ENCODE measurements at regions not wholly inside any gene's neighbourhood (a gene's known extent, or its start where the extent isn't known, plus 50 kb on each side); places are given as distances from the start of the nearest gene placed in this dataset.
"Not testable (repeated sequence)": the region's sequence is repeated elsewhere in the genome, so short reads cannot be mapped to it uniquely, and the experiment has no call there.

DNA sequence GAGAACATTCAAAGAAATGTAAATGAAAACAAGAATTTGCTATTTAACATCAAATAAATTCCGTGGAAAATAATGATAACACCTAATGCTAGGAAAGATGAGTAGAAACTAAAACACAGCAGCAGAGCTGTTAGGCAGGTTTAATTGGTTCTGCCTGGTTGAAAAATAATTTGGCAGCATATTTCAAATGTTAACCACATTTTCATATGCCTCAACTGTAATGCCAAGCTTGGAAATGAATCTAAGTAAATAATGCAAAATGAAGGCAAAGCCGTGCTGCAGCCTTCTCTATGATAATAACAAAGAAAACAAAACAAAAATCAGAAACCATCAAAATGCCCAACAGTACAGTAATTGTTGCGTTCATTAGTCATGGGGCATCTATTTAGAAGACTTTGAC is 79.9 kb upstream of the MSX2 start:
- H3K4me1 ChIP-seq (ENCODE audit: control insufficient read depth, extremely low read depth, insufficient read depth, low read length): no peaks in the 10 kb centered on the region
- H4K20me1 ChIP-seq (ENCODE audit: control insufficient read depth, extremely low read depth, insufficient read depth, low read length): no peaks in the 10 kb centered on the region
- H3K9me3 ChIP-seq (ENCODE audit: control insufficient read depth, insufficient read depth, low read depth, low read length): no peaks in the 10 kb centered on the region
- no peak for DNase-seq (ENCODE audit: low read depth in 2 of 2)
- no peaks in the 10 kb centered on the region for H3K79me2 ChIP-seq (ENCODE audit: control insufficient read depth, insufficient read depth, low read length)
- TF ChIP-seq, protein P1, sequence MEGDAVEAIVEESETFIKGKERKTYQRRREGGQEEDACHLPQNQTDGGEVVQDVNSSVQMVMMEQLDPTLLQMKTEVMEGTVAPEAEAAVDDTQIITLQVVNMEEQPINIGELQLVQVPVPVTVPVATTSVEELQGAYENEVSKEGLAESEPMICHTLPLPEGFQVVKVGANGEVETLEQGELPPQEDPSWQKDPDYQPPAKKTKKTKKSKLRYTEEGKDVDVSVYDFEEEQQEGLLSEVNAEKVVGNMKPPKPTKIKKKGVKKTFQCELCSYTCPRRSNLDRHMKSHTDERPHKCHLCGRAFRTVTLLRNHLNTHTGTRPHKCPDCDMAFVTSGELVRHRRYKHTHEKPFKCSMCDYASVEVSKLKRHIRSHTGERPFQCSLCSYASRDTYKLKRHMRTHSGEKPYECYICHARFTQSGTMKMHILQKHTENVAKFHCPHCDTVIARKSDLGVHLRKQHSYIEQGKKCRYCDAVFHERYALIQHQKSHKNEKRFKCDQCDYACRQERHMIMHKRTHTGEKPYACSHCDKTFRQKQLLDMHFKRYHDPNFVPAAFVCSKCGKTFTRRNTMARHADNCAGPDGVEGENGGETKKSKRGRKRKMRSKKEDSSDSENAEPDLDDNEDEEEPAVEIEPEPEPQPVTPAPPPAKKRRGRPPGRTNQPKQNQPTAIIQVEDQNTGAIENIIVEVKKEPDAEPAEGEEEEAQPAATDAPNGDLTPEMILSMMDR (conservative IDR thresholded peaks at IDR 0.05 in 1 of 2, IDR thresholded peaks at IDR 0.05 in 1 of 2; ENCODE audit: low read depth in 1 of 2, low read length in 2 of 2): no peak
- TF ChIP-seq EZH2 (IDR thresholded peaks at IDR 0.05; ENCODE audit: low read length, missing control alignments): no peak
- H3K36me3 ChIP-seq (ENCODE audit: control insufficient read depth, insufficient read depth, low read length): no peaks in the 10 kb centered on the region
- no peaks in the 10 kb centered on the region for H3K27me3 ChIP-seq (ENCODE audit: control insufficient read depth, insufficient read depth, low read length)
- no peak overlapping the region for H2AFZ ChIP-seq (ENCODE audit: low read length)
- H3K9ac ChIP-seq (ENCODE audit: insufficient read depth, low read length): no peak overlapping the region
- no peak overlapping the region for H3K4me3 ChIP-seq (replicated peaks in 1 of 4; ENCODE audit: control extremely low read depth in 1 of 4, insufficient read depth in 1 of 4, low read depth in 3 of 4, low read length in 4 of 4)
- H3K27ac ChIP-seq (ENCODE audit: insufficient read depth, low read length): no peak overlapping the region
- no peak overlapping the region for H3K4me2 ChIP-seq (ENCODE audit: extremely low read depth, insufficient read depth, low read length)

DNA sequence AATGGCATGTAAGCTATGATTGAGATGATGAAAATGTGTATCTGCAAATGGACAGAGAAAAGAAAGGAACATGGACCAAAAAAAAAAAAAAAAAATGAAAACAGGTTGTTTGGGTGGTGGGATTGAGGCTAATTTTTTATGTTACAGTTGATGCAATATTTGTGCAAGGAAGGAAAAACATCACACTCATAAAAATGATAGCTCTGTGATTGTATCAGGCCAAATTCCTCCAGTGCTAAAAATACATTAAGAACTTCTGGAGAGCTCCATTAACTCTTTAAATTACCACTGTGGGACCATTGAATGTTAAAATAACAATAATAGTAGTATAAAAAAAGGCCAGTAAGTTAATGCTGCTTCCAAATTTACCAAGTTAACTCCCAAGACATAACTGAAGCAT is 79.5 kb upstream of the MSX2 start:
- H3K27me3 ChIP-seq (ENCODE audit: control insufficient read depth, insufficient read depth, low read length): no peaks in the 10 kb centered on the region
- no peak for DNase-seq (ENCODE audit: low read depth in 2 of 2)
- no peaks in the 10 kb centered on the region for H3K36me3 ChIP-seq (ENCODE audit: control insufficient read depth, insufficient read depth, low read length)
- H3K79me2 ChIP-seq (ENCODE audit: control insufficient read depth, insufficient read depth, low read length): no peaks in the 10 kb centered on the region
- H3K4me3 ChIP-seq (replicated peaks in 1 of 4; ENCODE audit: control extremely low read depth in 1 of 4, insufficient read depth in 1 of 4, low read depth in 3 of 4, low read length in 4 of 4): no peak overlapping the region
- H3K9ac ChIP-seq (ENCODE audit: insufficient read depth, low read length): no peak overlapping the region
- no peak overlapping the region for H3K4me2 ChIP-seq (ENCODE audit: extremely low read depth, insufficient read depth, low read length)
- no peaks in the 10 kb centered on the region for H4K20me1 ChIP-seq (ENCODE audit: control insufficient read depth, extremely low read depth, insufficient read depth, low read length)
- no peaks in the 10 kb centered on the region for H3K4me1 ChIP-seq (ENCODE audit: control insufficient read depth, extremely low read depth, insufficient read depth, low read length)
- H3K27ac ChIP-seq (ENCODE audit: insufficient read depth, low read length): no peak overlapping the region
- H3K9me3 ChIP-seq (ENCODE audit: control insufficient read depth, insufficient read depth, low read depth, low read length): no peaks in the 10 kb centered on the region
- H2AFZ ChIP-seq (ENCODE audit: low read length): no peak overlapping the region
- TF ChIP-seq EZH2 (IDR thresholded peaks at IDR 0.05; ENCODE audit: low read length, missing control alignments): no peak
- TF ChIP-seq, protein P1 (conservative IDR thresholded peaks at IDR 0.05 in 1 of 2, IDR thresholded peaks at IDR 0.05 in 1 of 2; ENCODE audit: low read depth in 1 of 2, low read length in 2 of 2): no peak

DNA sequence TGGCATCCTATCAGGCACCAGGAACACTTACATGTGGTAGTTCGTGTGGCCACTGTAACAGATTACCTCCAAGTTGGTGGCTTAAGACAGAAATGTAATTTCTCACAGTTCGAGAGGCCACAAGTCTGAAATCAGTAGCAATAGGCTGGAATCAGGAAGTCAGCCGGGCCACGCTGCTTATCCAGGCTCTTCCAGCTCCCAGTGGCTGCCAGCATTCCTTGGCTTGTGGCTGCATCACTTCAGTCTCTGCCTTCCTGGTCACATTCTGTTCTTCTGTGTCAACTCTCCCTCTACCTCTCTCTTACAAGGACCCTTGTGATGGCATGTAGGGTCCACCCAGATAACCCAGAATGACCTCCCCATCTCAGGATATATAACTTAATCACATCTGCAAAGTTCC is 78.7 kb upstream of the MSX2 start:
- no peaks in the 10 kb centered on the region for H3K27me3 ChIP-seq (ENCODE audit: control insufficient read depth, insufficient read depth, low read length)
- H3K27ac ChIP-seq (ENCODE audit: insufficient read depth, low read length): no peak overlapping the region
- no peak overlapping the region for H3K9ac ChIP-seq (ENCODE audit: insufficient read depth, low read length)
- no peaks in the 10 kb centered on the region for H4K20me1 ChIP-seq (ENCODE audit: control insufficient read depth, extremely low read depth, insufficient read depth, low read length)
- TF ChIP-seq, protein P1 (conservative IDR thresholded peaks at IDR 0.05 in 1 of 2, IDR thresholded peaks at IDR 0.05 in 1 of 2; ENCODE audit: low read depth in 1 of 2, low read length in 2 of 2): no peak
- TF ChIP-seq EZH2 (IDR thresholded peaks at IDR 0.05; ENCODE audit: low read length, missing control alignments): no peak
- H3K4me3 ChIP-seq (replicated peaks in 1 of 4; ENCODE audit: control extremely low read depth in 1 of 4, insufficient read depth in 1 of 4, low read depth in 3 of 4, low read length in 4 of 4): no peak overlapping the region
- H3K79me2 ChIP-seq (ENCODE audit: control insufficient read depth, insufficient read depth, low read length): no peaks in the 10 kb centered on the region
- H3K9me3 ChIP-seq (ENCODE audit: control insufficient read depth, insufficient read depth, low read depth, low read length): no peaks in the 10 kb centered on the region
- no peak overlapping the region for H3K4me2 ChIP-seq (ENCODE audit: extremely low read depth, insufficient read depth, low read length)
- no peaks in the 10 kb centered on the region for H3K36me3 ChIP-seq (ENCODE audit: control insufficient read depth, insufficient read depth, low read length)
- no peak overlapping the region for H2AFZ ChIP-seq (ENCODE audit: low read length)
- DNase-seq (ENCODE audit: low read depth in 2 of 2): no peak
- H3K4me1 ChIP-seq (ENCODE audit: control insufficient read depth, extremely low read depth, insufficient read depth, low read length): no peaks in the 10 kb centered on the region

DNA sequence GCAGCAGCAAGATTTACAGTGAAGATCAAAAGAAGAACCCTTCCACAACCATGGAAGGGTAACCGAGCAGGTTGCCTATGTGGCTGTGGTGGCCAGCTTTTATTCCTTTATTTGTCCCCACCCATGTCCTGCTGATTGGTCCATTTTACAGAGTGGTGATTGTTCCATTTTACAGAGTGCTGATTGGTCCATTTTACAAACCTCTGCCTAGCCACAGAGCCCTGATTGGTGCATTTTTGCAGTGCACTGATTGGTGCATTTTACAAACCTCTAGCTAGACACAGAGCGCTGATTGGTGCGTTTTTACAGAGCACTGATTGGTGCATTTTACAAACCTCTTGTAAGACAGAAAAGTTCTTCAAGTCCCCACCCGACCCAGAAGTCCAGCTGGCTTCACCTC is 75.8 kb upstream of the MSX2 start:
- H3K9ac ChIP-seq (ENCODE audit: insufficient read depth, low read length); H3K79me2 ChIP-seq (ENCODE audit: control insufficient read depth, insufficient read depth, low read length); H3K9me3 ChIP-seq (ENCODE audit: control insufficient read depth, insufficient read depth, low read depth, low read length); H3K27ac ChIP-seq (ENCODE audit: insufficient read depth, low read length); H4K20me1 ChIP-seq (ENCODE audit: control insufficient read depth, extremely low read depth, insufficient read depth, low read length); H3K4me3 ChIP-seq (replicated peaks in 1 of 4; ENCODE audit: control extremely low read depth in 1 of 4, insufficient read depth in 1 of 4, low read depth in 3 of 4, low read length in 4 of 4); H3K4me1 ChIP-seq (ENCODE audit: control insufficient read depth, extremely low read depth, insufficient read depth, low read length); H3K4me2 ChIP-seq (ENCODE audit: extremely low read depth, insufficient read depth, low read length); H3K36me3 ChIP-seq (ENCODE audit: control insufficient read depth, insufficient read depth, low read length); H3K27me3 ChIP-seq (ENCODE audit: control insufficient read depth, insufficient read depth, low read length); DNase-seq (ENCODE audit: low read depth in 2 of 2); H2AFZ ChIP-seq (ENCODE audit: low read length): not testable (repeated sequence)
